ENCODE measurements at regions not wholly inside any gene's neighbourhood (a gene's known extent, or its start where the extent isn't known, plus 50 kb on each side); places are given as distances from the start of the nearest gene placed in this dataset.

DNA sequence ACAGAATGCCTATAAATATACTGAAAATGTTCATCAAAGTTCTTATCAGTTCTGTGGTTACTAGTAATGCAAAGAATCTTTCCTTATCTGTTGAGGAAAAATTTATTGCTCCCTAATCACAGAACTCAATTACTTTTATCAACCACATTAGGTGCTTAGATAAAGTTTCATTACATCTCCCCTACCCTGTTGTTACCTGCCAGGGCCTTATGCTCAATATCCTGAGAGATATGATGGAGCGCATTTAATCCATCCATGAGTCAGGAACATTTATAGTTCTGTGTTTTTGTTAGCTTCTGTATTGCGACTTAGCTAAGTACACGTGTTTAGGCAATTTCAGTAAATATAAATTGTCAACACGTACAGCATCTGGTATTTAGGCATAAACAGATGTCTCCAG, 164.3 kb upstream of the ST8SIA4 start:
- TF ChIP-seq TCF7L2 (IDR thresholded peaks at IDR 0.05; ENCODE audit: low read depth, low read length) (peak; percentile 37; the same call in 1 of the 2 replicates), POLR2AphosphoS5 (IDR thresholded peaks at IDR 0.05; ENCODE audit: low read depth, low read length) (no peak)
- TF ChIP-seq, protein P1, sequence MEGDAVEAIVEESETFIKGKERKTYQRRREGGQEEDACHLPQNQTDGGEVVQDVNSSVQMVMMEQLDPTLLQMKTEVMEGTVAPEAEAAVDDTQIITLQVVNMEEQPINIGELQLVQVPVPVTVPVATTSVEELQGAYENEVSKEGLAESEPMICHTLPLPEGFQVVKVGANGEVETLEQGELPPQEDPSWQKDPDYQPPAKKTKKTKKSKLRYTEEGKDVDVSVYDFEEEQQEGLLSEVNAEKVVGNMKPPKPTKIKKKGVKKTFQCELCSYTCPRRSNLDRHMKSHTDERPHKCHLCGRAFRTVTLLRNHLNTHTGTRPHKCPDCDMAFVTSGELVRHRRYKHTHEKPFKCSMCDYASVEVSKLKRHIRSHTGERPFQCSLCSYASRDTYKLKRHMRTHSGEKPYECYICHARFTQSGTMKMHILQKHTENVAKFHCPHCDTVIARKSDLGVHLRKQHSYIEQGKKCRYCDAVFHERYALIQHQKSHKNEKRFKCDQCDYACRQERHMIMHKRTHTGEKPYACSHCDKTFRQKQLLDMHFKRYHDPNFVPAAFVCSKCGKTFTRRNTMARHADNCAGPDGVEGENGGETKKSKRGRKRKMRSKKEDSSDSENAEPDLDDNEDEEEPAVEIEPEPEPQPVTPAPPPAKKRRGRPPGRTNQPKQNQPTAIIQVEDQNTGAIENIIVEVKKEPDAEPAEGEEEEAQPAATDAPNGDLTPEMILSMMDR (IDR thresholded peaks at IDR 0.05): no peak
- TF ChIP-seq, protein P2, sequence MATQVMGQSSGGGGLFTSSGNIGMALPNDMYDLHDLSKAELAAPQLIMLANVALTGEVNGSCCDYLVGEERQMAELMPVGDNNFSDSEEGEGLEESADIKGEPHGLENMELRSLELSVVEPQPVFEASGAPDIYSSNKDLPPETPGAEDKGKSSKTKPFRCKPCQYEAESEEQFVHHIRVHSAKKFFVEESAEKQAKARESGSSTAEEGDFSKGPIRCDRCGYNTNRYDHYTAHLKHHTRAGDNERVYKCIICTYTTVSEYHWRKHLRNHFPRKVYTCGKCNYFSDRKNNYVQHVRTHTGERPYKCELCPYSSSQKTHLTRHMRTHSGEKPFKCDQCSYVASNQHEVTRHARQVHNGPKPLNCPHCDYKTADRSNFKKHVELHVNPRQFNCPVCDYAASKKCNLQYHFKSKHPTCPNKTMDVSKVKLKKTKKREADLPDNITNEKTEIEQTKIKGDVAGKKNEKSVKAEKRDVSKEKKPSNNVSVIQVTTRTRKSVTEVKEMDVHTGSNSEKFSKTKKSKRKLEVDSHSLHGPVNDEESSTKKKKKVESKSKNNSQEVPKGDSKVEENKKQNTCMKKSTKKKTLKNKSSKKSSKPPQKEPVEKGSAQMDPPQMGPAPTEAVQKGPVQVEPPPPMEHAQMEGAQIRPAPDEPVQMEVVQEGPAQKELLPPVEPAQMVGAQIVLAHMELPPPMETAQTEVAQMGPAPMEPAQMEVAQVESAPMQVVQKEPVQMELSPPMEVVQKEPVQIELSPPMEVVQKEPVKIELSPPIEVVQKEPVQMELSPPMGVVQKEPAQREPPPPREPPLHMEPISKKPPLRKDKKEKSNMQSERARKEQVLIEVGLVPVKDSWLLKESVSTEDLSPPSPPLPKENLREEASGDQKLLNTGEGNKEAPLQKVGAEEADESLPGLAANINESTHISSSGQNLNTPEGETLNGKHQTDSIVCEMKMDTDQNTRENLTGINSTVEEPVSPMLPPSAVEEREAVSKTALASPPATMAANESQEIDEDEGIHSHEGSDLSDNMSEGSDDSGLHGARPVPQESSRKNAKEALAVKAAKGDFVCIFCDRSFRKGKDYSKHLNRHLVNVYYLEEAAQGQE (IDR thresholded peaks at IDR 0.05; ENCODE audit: insufficient read depth in 1 of 2, low read depth in 2 of 2, low read length in 1 of 2): no peak
- CTCF ChIA-PET: no interaction called here

DNA sequence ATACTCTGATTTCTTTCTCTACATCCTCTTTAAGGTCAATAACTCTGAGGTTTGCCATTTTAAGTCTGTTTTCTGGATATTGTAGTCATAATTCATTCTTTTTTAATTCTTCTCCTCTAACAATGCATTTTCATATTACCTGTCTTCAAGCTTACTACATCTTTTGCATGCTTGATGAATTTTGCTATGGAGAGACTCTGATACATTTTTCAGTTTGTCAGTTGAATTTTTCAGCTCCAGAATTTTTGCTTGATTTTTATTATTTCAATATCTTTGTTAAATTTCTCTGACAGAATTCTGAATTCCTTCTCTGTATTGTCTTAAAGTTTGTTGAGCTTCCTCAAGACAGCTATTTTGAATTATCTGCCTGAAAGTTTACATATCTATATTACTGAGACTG, 159.8 kb upstream of the ST8SIA4 start:
- in situ Hi-C loops (cut with HindIII; ENCODE audit: low pct_unique_long_range_greater_than_20kb, low sequenced_read_pairs) (no loop called here), intact Hi-C loops (cut with micrococcal nuclease; ENCODE audit: unreplicated experiment) (no loop called here)
- no peak overlapping the region for H3K27ac ChIP-seq (ENCODE audit: low read length)
- H3K36me3 ChIP-seq (ENCODE audit: control insufficient read depth, insufficient read depth, low read length): no peaks in the 10 kb centered on the region
- ChIA-PET CTCF (no interaction called here), POLR2A (no interaction called here)
- no peak for DNase-seq (ENCODE audit: low read depth, low spot score)
- TF ChIP-seq SIN3A (IDR thresholded peaks at IDR 0.05; ENCODE audit: borderline replicate concordance, insufficient read depth, low read depth, low read length): no peak
- TF ChIP-seq, protein P2 (IDR thresholded peaks at IDR 0.05; ENCODE audit: insufficient read depth in 1 of 2, low read depth in 2 of 2, low read length in 1 of 2): no peak
- TF ChIP-seq, protein P1 (IDR thresholded peaks at IDR 0.05): no peak
- no peak for ATAC-seq
- no TSS peak for BruUV-seq (replicated peaks)
- no peak overlapping the region for H3K4me3 ChIP-seq (ENCODE audit: low read depth in 2 of 2, low read length in 2 of 2)
- H3K9me3 ChIP-seq (ENCODE audit: control insufficient read depth, insufficient read depth, low read depth, low read length): peaks cover 6% of the 10 kb centered on the region; the same call in 1 of the 2 replicates
- H3K27me3 ChIP-seq (ENCODE audit: control insufficient read depth, insufficient read depth, low read length): no peaks in the 10 kb centered on the region
- H3K4me1 ChIP-seq (ENCODE audit: control insufficient read depth, insufficient read depth, low read length): no peaks in the 10 kb centered on the region

More for the DNA sequence above, 164.3 kb upstream of the ST8SIA4 start:
- Histone ChIP-seq H3K9me3 (ENCODE audit: control insufficient read depth, insufficient read depth, low read depth, low read length) (peaks cover 6% of the 10 kb centered on the region; the same call in 1 of the 2 replicates), H3K27ac (ENCODE audit: low read length) (no peak overlapping the region), H3K27me3 (ENCODE audit: control insufficient read depth, insufficient read depth, low read length) (no peaks in the 10 kb centered on the region), H3K4me1 (ENCODE audit: control insufficient read depth, insufficient read depth, low read length) (no peaks in the 10 kb centered on the region), H3K4me3 (ENCODE audit: low read depth in 2 of 2, low read length in 2 of 2) (no peak overlapping the region), H3K36me3 (ENCODE audit: control insufficient read depth, insufficient read depth, low read length) (no peaks in the 10 kb centered on the region)
- intact Hi-C loops (cut with micrococcal nuclease; ENCODE audit: unreplicated experiment) (no loop called here), in situ Hi-C loops (cut with HindIII; ENCODE audit: low pct_unique_long_range_greater_than_20kb, low sequenced_read_pairs) (no loop called here)
- no TSS peak for BruUV-seq (replicated peaks)
- POLR2A ChIA-PET: no interaction called here
- no peak for DNase-seq (ENCODE audit: low read depth, low spot score)
- ATAC-seq: no peak
